OCI-M1 (cell line): ENCODE measurements at regions not wholly inside any gene's neighbourhood (a gene's known extent, or its start where the extent isn't known, plus 50 kb on each side); places are given as distances from the start of the nearest gene placed in this dataset.
"Not testable (repeated sequence)": the region's sequence is repeated elsewhere in the genome, so short reads cannot be mapped to it uniquely, and the experiment has no call there.

ENCODE experiments used
- DNase-seq: peaks from one replicate; lab custom pipeline; 2025; lab: John Stamatoyannopoulos, UW

GRCh38 chr7:24052572-24053260 is 231.3 kb upstream of the NPY start:
- peak; percentile 33 for DNase-seq

DNA sequence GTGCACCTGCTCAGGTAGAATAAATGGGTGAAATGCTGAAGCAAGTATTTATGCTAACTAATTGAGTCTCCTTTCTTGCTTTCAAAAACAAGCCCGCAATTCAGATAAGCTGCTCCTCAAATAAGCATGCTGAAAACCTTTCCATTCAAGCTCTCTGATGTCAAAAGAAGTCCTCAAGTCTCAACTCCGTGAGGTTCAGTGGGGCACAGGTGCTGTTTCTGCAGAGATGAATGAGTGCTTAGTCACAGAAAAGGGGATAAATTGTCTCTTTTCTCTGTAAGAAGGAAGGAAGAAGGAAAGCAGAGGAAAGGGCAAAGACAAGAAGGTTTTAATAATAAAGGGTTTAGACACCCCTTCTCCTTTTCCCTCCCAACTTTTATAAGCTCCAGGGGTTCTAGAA is 229.8 kb upstream of the NPY start:
- no peak for DNase-seq

- no peak for DNase-seq
Observed at GRCh38 chr7:24057243-24057642, 226.7 kb upstream of the NPY start.

DNA sequence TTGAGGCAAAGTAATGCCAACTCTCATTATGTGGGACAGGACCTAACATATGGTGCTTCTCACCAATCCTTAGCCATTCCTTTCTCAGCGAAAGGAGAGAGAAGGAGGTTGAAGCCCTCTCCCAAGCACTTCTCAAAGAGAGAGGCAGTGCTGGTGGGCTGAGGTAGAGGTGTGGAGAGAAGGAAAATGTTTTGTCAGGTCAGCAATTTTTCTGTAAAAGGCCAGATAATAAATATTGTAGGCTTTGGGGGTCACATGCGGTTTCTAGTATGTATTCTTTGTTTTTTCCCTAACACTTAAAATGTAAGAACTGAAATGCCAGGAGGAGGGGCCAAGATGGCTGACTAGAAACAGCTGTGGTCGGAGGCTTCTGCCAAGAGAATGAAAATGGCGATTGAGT is 225.0 kb upstream of the NPY start:
- no peak for DNase-seq

- no peak for DNase-seq
Observed at GRCh38 chr7:24059775-24060174, 224.2 kb upstream of the NPY start.

GRCh38 chr7:24063721-24064120 is 220.3 kb upstream of the NPY start:
- DNase-seq: no peak

- DNase-seq: no peak
Observed at GRCh38 chr7:24069751-24070150, 214.2 kb upstream of the NPY start.

DNA sequence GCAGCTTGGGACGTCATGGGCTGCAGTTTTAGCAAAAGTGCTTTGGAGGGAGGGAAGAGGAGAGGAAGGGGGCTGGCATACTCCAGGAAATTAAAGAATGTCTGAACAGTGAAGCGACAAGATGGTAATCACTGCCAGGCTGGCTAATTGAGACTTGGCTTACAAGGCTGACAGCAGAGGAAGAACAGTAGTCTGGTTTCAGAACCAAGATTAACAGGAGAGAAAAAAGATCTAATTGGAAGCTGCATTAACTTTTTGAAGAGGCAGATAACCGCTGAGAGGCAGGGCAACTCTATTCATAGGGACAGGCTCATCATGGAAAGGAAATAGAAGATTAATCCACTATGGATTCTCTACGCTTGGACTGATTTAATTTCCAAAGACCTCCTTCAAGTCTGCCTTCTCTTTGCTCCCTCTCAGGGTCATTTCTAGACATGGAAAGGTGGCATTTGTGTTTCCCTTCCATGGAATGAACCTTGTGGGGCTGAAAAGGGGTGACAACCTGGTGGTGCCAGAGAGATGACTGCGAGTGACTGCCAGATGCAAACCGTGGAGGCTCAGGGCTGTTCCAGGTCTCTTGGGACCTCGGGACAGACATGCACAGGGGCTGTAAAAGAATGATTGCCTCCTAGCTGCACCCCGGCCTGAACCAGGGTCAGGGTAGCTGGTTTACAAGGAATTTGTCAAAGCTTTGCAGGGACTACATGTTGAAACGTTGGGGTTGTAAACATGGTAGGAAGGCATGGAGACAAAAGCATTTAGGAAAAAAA is 210.2 kb upstream of the NPY start:
- DNase-seq: no peak

DNA sequence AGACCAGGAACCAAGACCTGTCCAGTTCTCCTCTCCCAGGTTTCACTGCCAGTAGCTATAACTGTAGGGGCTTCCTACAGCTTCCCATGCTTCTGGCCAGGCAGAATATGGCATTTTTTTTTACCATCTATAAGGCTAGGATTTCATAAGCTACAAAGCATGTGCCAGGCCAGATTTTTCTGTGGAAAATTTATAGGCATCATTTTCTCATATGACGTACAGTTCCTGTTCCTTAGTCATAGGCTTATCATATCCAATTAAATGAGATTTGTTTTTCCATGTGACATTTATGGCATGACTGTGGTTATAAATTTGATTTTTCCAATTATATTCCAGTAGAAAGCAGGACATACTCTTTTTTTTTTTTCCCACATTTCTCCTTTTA is 208.6 kb upstream of the NPY start:
- no peak for DNase-seq

DNA sequence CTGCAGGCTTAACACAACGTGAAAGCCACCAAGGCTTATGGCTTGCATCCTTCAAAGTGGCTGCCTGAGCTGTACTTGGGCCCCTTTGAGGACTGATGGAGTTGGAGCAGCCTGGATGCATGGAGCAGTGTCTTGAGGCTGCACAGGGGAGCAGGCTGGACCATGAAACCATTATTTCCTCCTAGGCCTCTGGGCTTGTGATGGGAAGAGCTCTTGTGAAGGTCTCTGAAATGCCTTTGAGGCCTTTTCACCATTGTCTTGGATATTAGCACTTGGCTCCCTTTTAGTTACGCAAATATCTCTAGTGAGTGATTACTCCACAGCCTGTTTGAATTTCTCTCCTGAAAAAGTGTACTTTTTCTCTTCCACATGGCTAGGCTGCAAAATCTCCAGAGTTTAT is 201.2 kb upstream of the NPY start:
- DNase-seq: no peak

- no peak for DNase-seq
Observed at GRCh38 chr7:24102988-24103387, 181.0 kb upstream of the NPY start.

GRCh38 chr7:24108906-24109376 is 175.0 kb upstream of the NPY start:
- no peak for DNase-seq

GRCh38 chr7:24110056-24110455 is 173.9 kb upstream of the NPY start:
- no peak for DNase-seq

DNA sequence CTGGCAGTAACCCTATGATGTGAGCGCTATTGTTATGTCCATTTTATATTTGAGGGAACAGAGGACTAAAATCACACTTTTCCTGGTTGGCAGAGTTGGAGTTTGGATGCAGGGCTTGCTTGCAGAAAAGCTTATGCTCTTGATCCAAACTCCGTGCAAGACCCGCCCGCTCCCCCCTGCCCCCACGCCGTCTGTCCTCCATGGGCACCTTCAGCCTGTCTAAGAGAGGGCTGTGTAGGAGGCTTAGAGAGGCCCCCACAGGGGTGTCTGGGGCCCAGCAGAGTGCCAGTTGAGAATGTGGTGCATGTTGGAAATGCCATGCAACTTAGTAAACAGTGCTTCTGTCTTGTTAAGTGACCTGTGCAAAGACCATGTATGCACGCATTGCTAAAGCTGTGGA is 170.5 kb upstream of the NPY start:
- no peak for DNase-seq

- DNase-seq: no peak
Observed at GRCh38 chr7:24115661-24116060, 168.3 kb upstream of the NPY start.

GRCh38 chr7:24117903-24118499 is 166.0 kb upstream of the NPY start:
- not testable (repeated sequence) for DNase-seq

DNA sequence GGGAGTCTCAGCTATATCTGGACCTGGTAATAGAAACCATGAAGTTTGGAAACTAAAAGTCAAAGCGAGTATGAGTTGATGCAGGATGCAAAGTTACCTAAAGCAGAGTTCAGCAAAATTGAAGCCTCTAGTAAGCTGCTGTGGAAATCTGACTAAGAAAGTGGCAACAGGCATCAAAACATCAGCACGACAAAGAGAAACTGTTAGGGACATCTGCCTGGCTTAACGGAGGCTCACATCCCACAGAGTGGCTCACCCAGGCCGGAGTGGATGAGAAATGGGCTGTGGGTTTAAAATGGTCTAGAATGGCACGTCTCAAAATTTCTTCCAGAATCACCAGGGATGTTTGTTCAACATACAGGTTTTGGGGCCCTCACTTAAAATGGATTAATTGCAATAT is 164.1 kb upstream of the NPY start:
- DNase-seq: no peak

DNA sequence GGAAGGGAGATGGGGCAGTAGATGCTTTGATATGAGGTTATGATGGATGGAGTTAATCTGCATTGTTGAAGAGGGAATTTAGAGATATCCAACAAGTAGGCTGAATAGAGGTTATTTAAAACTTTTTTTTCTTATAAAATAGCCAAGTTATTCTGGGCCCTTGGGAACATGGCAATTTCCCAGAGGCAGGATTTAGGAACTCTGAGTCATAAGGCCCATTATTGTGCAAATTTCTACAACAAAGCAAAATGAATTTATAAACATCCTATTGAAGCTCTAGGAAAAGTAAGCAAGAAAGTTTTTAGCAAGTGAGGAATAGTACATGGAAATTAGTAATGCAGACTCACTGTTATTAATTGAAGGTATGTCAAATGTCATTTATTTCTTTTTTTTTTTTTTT is 160.9 kb upstream of the NPY start:
- no peak for DNase-seq

GRCh38 chr7:24125765-24126164 is 158.2 kb upstream of the NPY start:
- DNase-seq: no peak

DNA sequence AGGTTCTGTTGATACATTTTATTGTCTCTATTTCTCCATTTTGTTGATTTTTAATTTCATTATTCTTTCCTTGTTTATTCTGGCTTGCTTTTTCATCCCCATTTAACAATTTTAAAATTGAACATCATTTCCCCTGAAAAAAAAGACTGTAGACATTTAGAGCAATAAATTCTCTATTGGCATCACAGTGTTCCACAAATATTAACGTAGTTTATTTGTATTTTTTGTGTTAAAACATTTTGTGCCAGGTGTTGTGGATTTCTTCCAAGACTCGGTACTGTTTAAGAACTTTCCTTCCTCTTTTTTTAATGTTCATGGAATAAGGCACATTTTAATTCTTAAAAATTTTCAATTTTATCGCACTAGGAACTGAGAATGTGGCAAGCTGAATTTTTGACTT is 156.1 kb upstream of the NPY start:
- no peak for DNase-seq

GRCh38 chr7:24129597-24129996 is 154.4 kb upstream of the NPY start:
- DNase-seq: no peak

- no peak for DNase-seq
Observed at GRCh38 chr7:24130631-24131030, 153.4 kb upstream of the NPY start.

GRCh38 chr7:24133691-24134090 is 150.3 kb upstream of the NPY start:
- no peak for DNase-seq
